Stomach (tissue), 4 donors: ENCODE measurements at regions not wholly inside any gene's neighbourhood (a gene's known extent, or its start where the extent isn't known, plus 50 kb on each side); places are given as distances from the start of the nearest gene placed in this dataset.
"Not testable (repeated sequence)": the region's sequence is repeated elsewhere in the genome, so short reads cannot be mapped to it uniquely, and the experiment has no call there.

Experiments
- POLR2A ChIP-seq, 4 donors: fragments of 450-650 bp; IDR thresholded peaks; one replicate each; pipeline ENCODE4 v1.6.1; 2016; ENCODE audit warnings: antibody characterized with exemption in 4 of 4, control low read depth in 2 of 4, mild to moderate bottlenecking in 1 of 4, moderate library complexity in 1 of 4
- POLR2AphosphoS5 ChIP-seq, 3 donors: sonication (generic); formaldehyde crosslinking; IDR thresholded peaks; one replicate each; pipeline ENCODE4 v1.6.1; 2016; ENCODE audit warnings: antibody characterized with exemption in 3 of 3
- TF ChIP-seq, protein P1 (sequence below), 7 experiments: fragments of 450-650 bp in 4 of 7; fragments of 200-600 bp in 3 of 7; sonication (generic) in 3 of 7; IDR thresholded peaks; one replicate each; pipeline ENCODE4 v1.5.1; 2016 to 2019; ENCODE audit warnings: antibody characterized with exemption in 7 of 7, control low read depth in 2 of 7, mild to moderate bottlenecking in 1 of 7

DNA sequence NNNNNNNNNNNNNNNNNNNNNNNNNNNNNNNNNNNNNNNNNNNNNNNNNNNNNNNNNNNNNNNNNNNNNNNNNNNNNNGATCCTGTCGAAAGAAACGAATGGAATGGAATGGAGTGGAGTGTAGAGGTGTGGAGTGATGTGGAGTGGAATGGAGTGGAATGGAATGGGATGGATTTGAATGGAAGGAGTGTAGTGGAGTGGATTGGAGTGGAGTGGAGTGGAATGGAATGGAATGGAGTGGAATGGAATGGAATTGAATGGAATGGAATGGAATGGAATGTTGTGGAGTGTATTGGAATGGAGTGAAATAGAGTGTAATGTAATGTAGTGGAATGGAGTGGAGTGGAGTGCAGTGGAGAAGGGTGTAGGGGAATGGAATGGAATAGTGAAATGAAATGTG, 1275.4 kb upstream of the TPTE start:
- TF ChIP-seq, protein P1, sequence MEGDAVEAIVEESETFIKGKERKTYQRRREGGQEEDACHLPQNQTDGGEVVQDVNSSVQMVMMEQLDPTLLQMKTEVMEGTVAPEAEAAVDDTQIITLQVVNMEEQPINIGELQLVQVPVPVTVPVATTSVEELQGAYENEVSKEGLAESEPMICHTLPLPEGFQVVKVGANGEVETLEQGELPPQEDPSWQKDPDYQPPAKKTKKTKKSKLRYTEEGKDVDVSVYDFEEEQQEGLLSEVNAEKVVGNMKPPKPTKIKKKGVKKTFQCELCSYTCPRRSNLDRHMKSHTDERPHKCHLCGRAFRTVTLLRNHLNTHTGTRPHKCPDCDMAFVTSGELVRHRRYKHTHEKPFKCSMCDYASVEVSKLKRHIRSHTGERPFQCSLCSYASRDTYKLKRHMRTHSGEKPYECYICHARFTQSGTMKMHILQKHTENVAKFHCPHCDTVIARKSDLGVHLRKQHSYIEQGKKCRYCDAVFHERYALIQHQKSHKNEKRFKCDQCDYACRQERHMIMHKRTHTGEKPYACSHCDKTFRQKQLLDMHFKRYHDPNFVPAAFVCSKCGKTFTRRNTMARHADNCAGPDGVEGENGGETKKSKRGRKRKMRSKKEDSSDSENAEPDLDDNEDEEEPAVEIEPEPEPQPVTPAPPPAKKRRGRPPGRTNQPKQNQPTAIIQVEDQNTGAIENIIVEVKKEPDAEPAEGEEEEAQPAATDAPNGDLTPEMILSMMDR (IDR thresholded peaks at IDR 0.05), result peak in 1 of 7 experiments; percentile 2
- TF ChIP-seq POLR2AphosphoS5, POLR2A (IDR thresholded peaks at IDR 0.05): not testable (repeated sequence)
